ENCODE measurements at regions not wholly inside any gene's neighbourhood (a gene's known extent, or its start where the extent isn't known, plus 50 kb on each side); places are given as distances from the start of the nearest gene placed in this dataset.

DNA sequence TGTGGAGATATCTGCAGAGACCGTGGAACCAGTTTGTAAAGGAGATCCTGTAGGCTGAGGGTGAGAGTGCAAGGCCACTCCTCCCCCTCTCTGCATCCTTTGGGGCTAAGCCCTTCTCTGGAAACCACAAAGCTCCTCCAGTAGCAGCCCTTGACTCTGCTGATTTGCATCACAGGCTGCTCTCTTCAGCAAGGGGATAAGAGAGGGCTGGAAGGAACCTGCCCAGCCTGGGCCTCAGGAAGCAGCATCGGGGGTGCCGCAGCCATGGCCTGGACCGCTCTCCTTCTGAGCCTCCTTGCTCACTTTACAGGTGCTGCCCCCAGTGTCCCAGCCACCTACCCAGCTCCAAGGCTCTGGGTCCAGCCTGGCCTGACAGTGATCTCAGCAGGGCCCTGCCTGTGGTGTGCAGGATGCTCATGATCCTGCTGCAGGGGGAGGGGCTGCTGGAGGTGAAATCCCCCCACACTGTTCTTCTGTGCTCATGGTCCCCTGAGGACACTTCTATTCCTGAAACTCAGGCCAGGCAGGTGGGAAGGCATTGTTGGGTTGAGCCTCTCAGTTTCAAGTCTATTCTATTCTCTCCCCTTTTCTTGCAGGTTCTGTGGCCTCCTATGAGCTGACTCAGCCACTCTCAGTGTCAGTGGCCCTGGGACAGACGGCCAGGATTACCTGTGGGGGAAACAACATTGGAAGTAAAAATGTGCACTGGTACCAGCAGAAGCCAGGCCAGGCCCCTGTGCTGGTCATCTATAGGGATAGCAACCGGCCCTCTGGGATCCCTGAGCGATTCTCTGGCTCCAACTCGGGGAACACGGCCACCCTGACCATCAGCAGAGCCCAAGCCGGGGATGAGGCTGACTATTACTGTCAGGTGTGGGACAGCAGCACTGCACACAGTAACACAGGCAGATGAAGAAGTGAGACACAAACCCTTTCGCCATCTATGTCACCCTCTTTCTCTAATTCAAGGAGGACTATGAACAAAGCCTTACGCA is 68.5 kb upstream of the IGLL5 start:
- Histone ChIP-seq H3K27ac (no peak overlapping the region), H4K20me1 (ENCODE audit: insufficient read depth) (no peaks in the 10 kb centered on the region), H3K79me2 (ENCODE audit: low read depth) (no peaks in the 10 kb centered on the region), H3K4me1 (replicated peaks; ENCODE audit: insufficient read depth) (no peaks in the 10 kb centered on the region), H3F3A (ENCODE audit: insufficient read depth, low read depth) (no peaks in the 10 kb centered on the region), H2AFZ (no peak overlapping the region), H3K36me3 (ENCODE audit: low read depth) (no peaks in the 10 kb centered on the region), H3K4me3 (no peak overlapping the region), H3K27me3 (ENCODE audit: insufficient read depth, low read depth) (peaks cover 50% of the 10 kb centered on the region), H3K9me2 (ENCODE audit: insufficient read depth) (no peaks in the 10 kb centered on the region), H3K9me3 (ENCODE audit: insufficient read depth, low read depth) (no peaks in the 10 kb centered on the region), H3K4me2 (no peak overlapping the region)
- intact Hi-C loops (cut with micrococcal nuclease; ENCODE audit: unreplicated experiment) = no loop called here
- POLR2A ChIA-PET (ENCODE audit: unreplicated experiment) = no interaction called here
- CTCF ChIA-PET = no interaction called here
- no peak for DNase-seq
- BruUV-seq (replicated peaks) = no TSS peak
- no peak for TF ChIP-seq EZH2 (IDR thresholded peaks at IDR 0.05; ENCODE audit: low read depth)
- TF ChIP-seq, protein P1, sequence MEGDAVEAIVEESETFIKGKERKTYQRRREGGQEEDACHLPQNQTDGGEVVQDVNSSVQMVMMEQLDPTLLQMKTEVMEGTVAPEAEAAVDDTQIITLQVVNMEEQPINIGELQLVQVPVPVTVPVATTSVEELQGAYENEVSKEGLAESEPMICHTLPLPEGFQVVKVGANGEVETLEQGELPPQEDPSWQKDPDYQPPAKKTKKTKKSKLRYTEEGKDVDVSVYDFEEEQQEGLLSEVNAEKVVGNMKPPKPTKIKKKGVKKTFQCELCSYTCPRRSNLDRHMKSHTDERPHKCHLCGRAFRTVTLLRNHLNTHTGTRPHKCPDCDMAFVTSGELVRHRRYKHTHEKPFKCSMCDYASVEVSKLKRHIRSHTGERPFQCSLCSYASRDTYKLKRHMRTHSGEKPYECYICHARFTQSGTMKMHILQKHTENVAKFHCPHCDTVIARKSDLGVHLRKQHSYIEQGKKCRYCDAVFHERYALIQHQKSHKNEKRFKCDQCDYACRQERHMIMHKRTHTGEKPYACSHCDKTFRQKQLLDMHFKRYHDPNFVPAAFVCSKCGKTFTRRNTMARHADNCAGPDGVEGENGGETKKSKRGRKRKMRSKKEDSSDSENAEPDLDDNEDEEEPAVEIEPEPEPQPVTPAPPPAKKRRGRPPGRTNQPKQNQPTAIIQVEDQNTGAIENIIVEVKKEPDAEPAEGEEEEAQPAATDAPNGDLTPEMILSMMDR (conservative IDR thresholded peaks at IDR 0.05) = no peak

DNA sequence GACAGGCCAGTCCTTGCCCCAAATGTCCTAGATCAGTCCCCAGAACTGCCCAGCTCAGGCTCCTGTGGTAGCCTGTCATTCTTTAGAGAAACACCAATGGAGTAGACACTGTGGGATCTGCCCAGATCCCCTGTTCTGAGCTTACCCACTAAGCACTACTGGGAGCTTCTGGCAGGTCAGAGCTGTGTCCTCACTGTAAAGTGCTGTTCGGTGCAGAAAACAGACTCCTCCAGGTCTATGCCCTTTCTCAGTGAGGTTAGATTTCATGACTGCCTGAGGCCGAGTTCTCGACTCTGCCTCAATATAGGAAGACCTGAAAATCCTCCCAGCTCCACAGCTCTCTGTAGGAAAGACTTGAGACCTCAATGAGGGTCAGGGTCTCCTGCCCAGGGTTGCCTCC is 67.5 kb upstream of the IGLL5 start:
- ChIA-PET CTCF (no interaction called here), POLR2A (ENCODE audit: unreplicated experiment) (no interaction called here)
- Histone ChIP-seq H3K9me2 (ENCODE audit: insufficient read depth) (no peaks in the 10 kb centered on the region), H2AFZ (no peak overlapping the region), H3K79me2 (ENCODE audit: low read depth) (no peaks in the 10 kb centered on the region), H3K4me2 (no peak overlapping the region), H3K27me3 (ENCODE audit: insufficient read depth, low read depth) (peaks cover 57% of the 10 kb centered on the region), H3K36me3 (ENCODE audit: low read depth) (no peaks in the 10 kb centered on the region), H3K9me3 (ENCODE audit: insufficient read depth, low read depth) (no peaks in the 10 kb centered on the region), H3K4me3 (no peak overlapping the region), H3K4me1 (replicated peaks; ENCODE audit: insufficient read depth) (no peaks in the 10 kb centered on the region), H4K20me1 (ENCODE audit: insufficient read depth) (no peaks in the 10 kb centered on the region), H3K27ac (no peak overlapping the region), H3F3A (ENCODE audit: insufficient read depth, low read depth) (no peaks in the 10 kb centered on the region)
- no peak for DNase-seq
- TF ChIP-seq, protein P1 (conservative IDR thresholded peaks at IDR 0.05) = no peak
- TF ChIP-seq EZH2 (IDR thresholded peaks at IDR 0.05; ENCODE audit: low read depth) = no peak
- intact Hi-C loops (cut with micrococcal nuclease; ENCODE audit: unreplicated experiment) = no loop called here
- no TSS peak for BruUV-seq (replicated peaks)

DNA sequence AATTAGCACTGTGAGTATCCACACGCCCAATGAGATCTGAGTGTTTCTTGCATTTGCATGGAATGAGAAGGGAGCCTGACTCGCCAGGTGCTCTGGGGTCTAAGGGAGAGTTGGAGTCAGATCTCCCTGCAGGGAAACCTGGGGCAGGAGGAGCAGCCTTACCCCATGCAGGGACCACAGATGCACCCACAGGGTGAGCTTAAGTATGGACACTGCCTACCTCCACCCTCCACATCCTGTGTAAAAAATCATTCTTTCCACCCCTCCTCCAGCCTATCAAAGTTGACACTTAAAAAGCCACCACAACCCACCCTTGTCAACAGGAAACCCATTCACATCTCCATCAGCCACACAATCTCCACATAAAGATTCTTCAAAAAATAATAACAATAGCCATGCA is 67.0 kb upstream of the IGLL5 start:
- BruUV-seq (replicated peaks) = no TSS peak
- TF ChIP-seq EZH2 (IDR thresholded peaks at IDR 0.05; ENCODE audit: low read depth) = no peak
- TF ChIP-seq, protein P1 (conservative IDR thresholded peaks at IDR 0.05) = no peak
- no peaks in the 10 kb centered on the region for H4K20me1 ChIP-seq (ENCODE audit: insufficient read depth)
- ChIA-PET CTCF (no interaction called here), POLR2A (ENCODE audit: unreplicated experiment) (no interaction called here)
- intact Hi-C loops (cut with micrococcal nuclease; ENCODE audit: unreplicated experiment) = no loop called here
- no peaks in the 10 kb centered on the region for H3K9me3 ChIP-seq (ENCODE audit: insufficient read depth, low read depth)
- H3K27ac ChIP-seq = no peak overlapping the region
- no peak overlapping the region for H3K4me2 ChIP-seq
- no peaks in the 10 kb centered on the region for H3K36me3 ChIP-seq (ENCODE audit: low read depth)
- H3K4me1 ChIP-seq (replicated peaks; ENCODE audit: insufficient read depth) = no peaks in the 10 kb centered on the region
- DNase-seq = no peak
- no peaks in the 10 kb centered on the region for H3F3A ChIP-seq (ENCODE audit: insufficient read depth, low read depth)
- no peaks in the 10 kb centered on the region for H3K9me2 ChIP-seq (ENCODE audit: insufficient read depth)
- no peak overlapping the region for H2AFZ ChIP-seq
- peaks cover 56% of the 10 kb centered on the region for H3K27me3 ChIP-seq (ENCODE audit: insufficient read depth, low read depth)
- no peaks in the 10 kb centered on the region for H3K79me2 ChIP-seq (ENCODE audit: low read depth)
- no peak overlapping the region for H3K4me3 ChIP-seq

Data from PC-9 (cell line).